ENCODE measurements at regions not wholly inside any gene's neighbourhood (a gene's known extent, or its start where the extent isn't known, plus 50 kb on each side); places are given as distances from the start of the nearest gene placed in this dataset.

DNA sequence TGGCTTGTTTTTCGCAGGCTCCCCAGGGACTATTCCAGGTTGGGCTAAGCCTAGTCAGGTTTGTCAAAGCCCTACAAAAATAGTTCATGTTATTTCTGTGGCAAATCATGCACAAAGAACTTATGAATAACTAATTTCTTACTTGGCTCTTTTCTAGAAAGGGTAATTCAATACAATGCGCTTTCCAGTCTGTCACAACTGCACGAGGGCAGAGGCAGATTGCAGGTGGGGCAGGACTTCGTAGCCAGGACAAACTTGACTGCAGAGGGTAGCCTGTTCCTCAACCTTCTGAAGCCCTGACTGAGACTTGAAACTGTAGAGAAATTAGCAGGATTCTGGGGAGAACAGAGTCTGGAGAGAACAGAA, 253.5 kb downstream of the QKI start:
- H3K36me3 ChIP-seq, result no peaks in the 10 kb centered on the region
- TF ChIP-seq, protein P1, sequence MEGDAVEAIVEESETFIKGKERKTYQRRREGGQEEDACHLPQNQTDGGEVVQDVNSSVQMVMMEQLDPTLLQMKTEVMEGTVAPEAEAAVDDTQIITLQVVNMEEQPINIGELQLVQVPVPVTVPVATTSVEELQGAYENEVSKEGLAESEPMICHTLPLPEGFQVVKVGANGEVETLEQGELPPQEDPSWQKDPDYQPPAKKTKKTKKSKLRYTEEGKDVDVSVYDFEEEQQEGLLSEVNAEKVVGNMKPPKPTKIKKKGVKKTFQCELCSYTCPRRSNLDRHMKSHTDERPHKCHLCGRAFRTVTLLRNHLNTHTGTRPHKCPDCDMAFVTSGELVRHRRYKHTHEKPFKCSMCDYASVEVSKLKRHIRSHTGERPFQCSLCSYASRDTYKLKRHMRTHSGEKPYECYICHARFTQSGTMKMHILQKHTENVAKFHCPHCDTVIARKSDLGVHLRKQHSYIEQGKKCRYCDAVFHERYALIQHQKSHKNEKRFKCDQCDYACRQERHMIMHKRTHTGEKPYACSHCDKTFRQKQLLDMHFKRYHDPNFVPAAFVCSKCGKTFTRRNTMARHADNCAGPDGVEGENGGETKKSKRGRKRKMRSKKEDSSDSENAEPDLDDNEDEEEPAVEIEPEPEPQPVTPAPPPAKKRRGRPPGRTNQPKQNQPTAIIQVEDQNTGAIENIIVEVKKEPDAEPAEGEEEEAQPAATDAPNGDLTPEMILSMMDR (IDR thresholded peaks at IDR 0.05), result no peak
- no peaks in the 10 kb centered on the region for H3K9me3 ChIP-seq
- H3K27me3 ChIP-seq, result no peaks in the 10 kb centered on the region
- DNase-seq (no peak), ATAC-seq (no peak)
- intact Hi-C loops (cut with DNase I), result no loop called here
- H3K4me1 ChIP-seq, result peaks cover 8% of the 10 kb centered on the region
- no peak overlapping the region for H3K27ac ChIP-seq
- H3K4me3 ChIP-seq, result no peak overlapping the region

- Histone ChIP-seq H3K4me3 (no peak overlapping the region), H3K27me3 (no peaks in the 10 kb centered on the region), H3K36me3 (no peaks in the 10 kb centered on the region), H3K4me1 (peaks cover 8% of the 10 kb centered on the region), H3K27ac (no peak overlapping the region), H3K9me3 (no peaks in the 10 kb centered on the region)
- ATAC-seq (peak; percentile 90), DNase-seq (no peak)
- TF ChIP-seq, protein P1 (IDR thresholded peaks at IDR 0.05), result no peak
- intact Hi-C loops (cut with DNase I), result no loop called here
Measured at GRCh38 chr6:163667372-163668060, 253.0 kb downstream of the QKI start.

DNA sequence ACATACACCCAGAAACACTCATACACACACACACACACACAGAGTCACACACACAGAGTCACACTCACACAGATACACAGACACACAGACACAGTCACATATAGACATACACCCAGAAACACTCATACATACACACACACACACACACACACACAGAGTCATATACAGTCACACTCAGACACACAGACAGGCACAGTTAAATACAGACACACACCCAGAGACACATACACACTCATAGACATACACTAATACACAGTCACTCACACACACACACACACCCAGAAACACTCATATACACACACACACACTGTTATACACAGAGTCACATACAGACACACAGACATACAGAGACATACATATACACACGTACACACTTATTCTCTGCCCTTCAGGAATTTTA, 250.9 kb downstream of the QKI start:
- no peaks in the 10 kb centered on the region for H3K9me3 ChIP-seq
- TF ChIP-seq, protein P1 (IDR thresholded peaks at IDR 0.05), result no peak
- ATAC-seq, result no peak
- peaks cover 8% of the 10 kb centered on the region for H3K4me1 ChIP-seq
- no peaks in the 10 kb centered on the region for H3K36me3 ChIP-seq
- no peak overlapping the region for H3K27ac ChIP-seq
- no peak for DNase-seq
- no peak overlapping the region for H3K4me3 ChIP-seq
- no peaks in the 10 kb centered on the region for H3K27me3 ChIP-seq
- intact Hi-C loops (cut with DNase I), result no loop called here

- intact Hi-C loops (cut with DNase I), result no loop called here
- Histone ChIP-seq H3K4me1 (peaks cover 8% of the 10 kb centered on the region), H3K27me3 (no peaks in the 10 kb centered on the region), H3K27ac (no peak overlapping the region), H3K9me3 (no peaks in the 10 kb centered on the region), H3K4me3 (no peak overlapping the region), H3K36me3 (no peaks in the 10 kb centered on the region)
- DNase-seq (no peak), ATAC-seq (no peak)
- TF ChIP-seq, protein P1 (IDR thresholded peaks at IDR 0.05), result no peak
Measured at GRCh38 chr6:163663575-163663974, 249.1 kb downstream of the QKI start.

DNA sequence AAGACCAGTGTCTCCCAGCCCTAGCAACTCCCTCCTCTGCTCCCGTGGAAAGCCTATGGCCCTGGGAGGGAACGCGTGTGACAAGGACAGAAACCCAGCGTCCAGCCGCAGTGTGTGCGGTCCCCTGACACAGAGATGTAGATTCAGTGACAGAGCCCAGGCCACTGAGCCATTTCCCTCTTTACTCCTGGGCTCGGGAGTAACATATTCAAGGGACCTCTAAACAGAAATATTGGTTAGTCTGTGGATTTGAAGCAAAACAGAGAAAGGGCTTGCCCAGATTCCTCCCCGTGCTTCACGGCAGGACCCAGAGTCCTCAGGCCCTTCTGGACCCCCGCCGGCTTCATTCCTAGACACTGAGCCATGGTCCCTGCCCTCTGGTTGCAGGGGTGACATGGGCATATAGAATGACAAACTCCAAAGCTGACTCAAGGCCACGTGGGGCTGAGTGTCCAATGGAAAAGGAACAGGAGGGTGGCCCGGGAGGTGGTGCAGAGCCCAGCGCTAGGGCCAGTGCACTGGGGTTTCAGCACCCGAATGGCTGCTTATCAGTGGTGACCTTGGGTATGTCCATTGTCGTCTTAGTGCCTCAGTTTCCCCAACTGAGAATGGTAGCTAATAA, 248.2 kb downstream of the QKI start:
- no peak overlapping the region for H3K27ac ChIP-seq
- H3K36me3 ChIP-seq, result no peaks in the 10 kb centered on the region
- ATAC-seq (no peak), DNase-seq (no peak)
- intact Hi-C loops (cut with DNase I), result no loop called here
- TF ChIP-seq, protein P1 (IDR thresholded peaks at IDR 0.05), result no peak
- H3K4me3 ChIP-seq, result no peak overlapping the region
- peaks cover 4% of the 10 kb centered on the region for H3K4me1 ChIP-seq
- H3K27me3 ChIP-seq, result no peaks in the 10 kb centered on the region
- H3K9me3 ChIP-seq, result no peaks in the 10 kb centered on the region
